Spleen (tissue), 11 donors: ENCODE measurements at regions not wholly inside any gene's neighbourhood (a gene's known extent, or its start where the extent isn't known, plus 50 kb on each side); places are given as distances from the start of the nearest gene placed in this dataset.

Source experiments
- DNase-seq: peaks from one replicate; pipeline ENCODE4 v3.0.0-alpha.2; 2020
- H3K27ac ChIP-seq, 8 donors: fragments of 200-600 bp; sonication (generic) in 7 of 8; 1 replicate in 4 of 8; 2 replicates in 4 of 8; pipeline versions ENCODE4 v1.5.0 to v1.8.0; 2016 to 2021; ENCODE audit warnings: inconsistent platforms in 4 of 8, mild to moderate bottlenecking in 4 of 8, moderate library complexity in 1 of 8
- H3K27me3 ChIP-seq, 7 donors: fragments of 200-600 bp; sonication (generic) in 6 of 7; replicated peaks in 1 of 7; 1 replicate in 4 of 7; 2 replicates in 3 of 7; pipeline versions ENCODE4 v1.5.0 to v1.8.0; 2016 to 2021; ENCODE audit warnings: inconsistent platforms in 3 of 7, mild to moderate bottlenecking in 1 of 7
- H3K36me3 ChIP-seq, 6 donors: fragments of 200-600 bp; sonication (generic) in 5 of 6; 1 replicate in 4 of 6; 2 replicates in 2 of 6; pipeline versions ENCODE4 v1.5.0 to v1.8.0; 2016 to 2021; ENCODE audit warnings: inconsistent platforms in 2 of 6
- H3K4me1 ChIP-seq, 6 donors: fragments of 200-600 bp; sonication (generic) in 5 of 6; 1 replicate in 3 of 6; 2 replicates in 3 of 6; pipeline versions ENCODE4 v1.5.0 to v1.8.0; 2016 to 2021; ENCODE audit warnings: inconsistent platforms in 3 of 6
- H3K4me3 ChIP-seq, 8 donors: fragments of 200-600 bp; sonication (generic) in 7 of 8; 1 replicate in 4 of 8; 2 replicates in 4 of 8; pipeline versions ENCODE4 v1.5.0 to v1.8.0; 2016 to 2021; ENCODE audit warnings: inconsistent platforms in 4 of 8, mild to moderate bottlenecking in 4 of 8, moderate library complexity in 2 of 8
- H3K9me3 ChIP-seq, 8 donors: fragments of 200-600 bp; sonication (generic) in 7 of 8; 1 replicate in 4 of 8; 2 replicates in 4 of 8; pipeline versions ENCODE4 v1.5.0 to v1.8.0; 2016 to 2021; ENCODE audit warnings: inconsistent platforms in 4 of 8
- POLR2A ChIP-seq, 3 donors: fragments of 450-650 bp; IDR thresholded peaks; one replicate each; pipeline ENCODE4 v1.5.1; 2017; ENCODE audit warnings: antibody characterized with exemption in 3 of 3, mild to moderate bottlenecking in 1 of 3
- POLR2AphosphoS5 ChIP-seq, 3 donors: sonication (generic); formaldehyde crosslinking; IDR thresholded peaks; one replicate each; pipeline ENCODE4 v1.5.1; 2017; ENCODE audit warnings: antibody characterized with exemption in 3 of 3
- WGBS, 5 donors: extraction: QIAGEN DNeasy Blood & Tissue Kit in 3 of 5; methylation state at CpG; one replicate each; pipeline versions ENCODE4 v1.1.5 to v1.1.7; 2013 to 2018; 5-methylcytosine and 5-hydroxymethylcytosine counted together
- intact Hi-C: fragments of 100-400 bp; cut with DNase I; formaldehyde crosslinking; loops from one replicate; pipeline ENCODE4 v1.15.0; 2023; ENCODE audit warnings: low total_unique reads
- TF ChIP-seq, protein P1 (sequence below), 11 experiments: fragments of 200-600 bp in 7 of 11; fragments of 450-650 bp in 4 of 11; sonication (generic) in 4 of 11; IDR thresholded peaks in 8 of 11; conservative IDR thresholded peaks in 3 of 11; 1 replicate in 7 of 11; 2 replicates in 4 of 11; pipeline versions ENCODE4 v1.4.0 to v1.8.0; 2016 to 2021; ENCODE audit warnings: antibody characterized with exemption in 11 of 11, inconsistent platforms in 4 of 11, mild to moderate bottlenecking in 1 of 11
- donor health status: healthy with polysubstance abuse.
- donor health status: DM: no; HTN: no; CAD: no; lungs with moderate emphysema.
- donor health status: DM: no; HTN: no; CAD: no.
- donor health status: Bipolar disorder and iron deficiency.
- donor health status: healthy.
- donor health status: DM: no; HTN: no; CAD: no.
- donor health status: DM: yes; HTN: yes; CAD: no.

DNA sequence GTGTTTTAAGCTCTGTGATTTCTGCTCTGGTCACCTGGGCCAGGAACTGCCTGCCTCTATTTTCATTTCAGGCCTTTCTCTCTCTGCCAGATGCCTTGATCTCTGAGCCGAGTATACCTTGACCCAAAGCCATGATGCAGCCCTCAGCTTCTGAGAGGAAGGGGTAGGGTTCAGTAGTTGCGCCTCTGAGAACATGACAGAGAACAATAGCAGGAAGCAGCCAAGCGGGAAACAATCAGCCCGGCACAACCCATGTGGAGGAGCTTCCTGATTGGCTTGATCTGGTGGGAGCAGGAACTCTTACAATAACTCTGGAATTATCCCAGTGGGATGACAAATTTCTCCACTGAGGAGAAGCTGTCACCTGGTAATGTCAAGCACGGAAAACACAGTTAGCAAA lies 127.4 kb downstream of the PALM2AKAP2 start:
- Histone ChIP-seq H3K36me3 (no peaks in the 10 kb centered on the region), H3K4me3 (no peak overlapping the region), H3K27ac (peak overlapping the region; percentile 66 to 84 (median 74)), H3K4me1 (peaks cover 35 to 82% (median 58%) of the 10 kb centered on the region in 6 donors), H3K27me3 (no peaks in the 10 kb centered on the region), H3K9me3 (no peaks in the 10 kb centered on the region)
- DNase-seq = no peak
- intact Hi-C loops = no loop called here
- WGBS, 5 donors = 36 to 49% (median 45%) methylated on average over 5 of the region's 5 CpGs
- TF ChIP-seq, protein P1, sequence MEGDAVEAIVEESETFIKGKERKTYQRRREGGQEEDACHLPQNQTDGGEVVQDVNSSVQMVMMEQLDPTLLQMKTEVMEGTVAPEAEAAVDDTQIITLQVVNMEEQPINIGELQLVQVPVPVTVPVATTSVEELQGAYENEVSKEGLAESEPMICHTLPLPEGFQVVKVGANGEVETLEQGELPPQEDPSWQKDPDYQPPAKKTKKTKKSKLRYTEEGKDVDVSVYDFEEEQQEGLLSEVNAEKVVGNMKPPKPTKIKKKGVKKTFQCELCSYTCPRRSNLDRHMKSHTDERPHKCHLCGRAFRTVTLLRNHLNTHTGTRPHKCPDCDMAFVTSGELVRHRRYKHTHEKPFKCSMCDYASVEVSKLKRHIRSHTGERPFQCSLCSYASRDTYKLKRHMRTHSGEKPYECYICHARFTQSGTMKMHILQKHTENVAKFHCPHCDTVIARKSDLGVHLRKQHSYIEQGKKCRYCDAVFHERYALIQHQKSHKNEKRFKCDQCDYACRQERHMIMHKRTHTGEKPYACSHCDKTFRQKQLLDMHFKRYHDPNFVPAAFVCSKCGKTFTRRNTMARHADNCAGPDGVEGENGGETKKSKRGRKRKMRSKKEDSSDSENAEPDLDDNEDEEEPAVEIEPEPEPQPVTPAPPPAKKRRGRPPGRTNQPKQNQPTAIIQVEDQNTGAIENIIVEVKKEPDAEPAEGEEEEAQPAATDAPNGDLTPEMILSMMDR (IDR thresholded peaks at IDR 0.05 in 8 of 11, conservative IDR thresholded peaks at IDR 0.05 in 3 of 11) = no peak
- TF ChIP-seq POLR2A (IDR thresholded peaks at IDR 0.05) (no peak), POLR2AphosphoS5 (IDR thresholded peaks at IDR 0.05) (peak in 2 of 3 donors; percentile 56 to 77)

DNA sequence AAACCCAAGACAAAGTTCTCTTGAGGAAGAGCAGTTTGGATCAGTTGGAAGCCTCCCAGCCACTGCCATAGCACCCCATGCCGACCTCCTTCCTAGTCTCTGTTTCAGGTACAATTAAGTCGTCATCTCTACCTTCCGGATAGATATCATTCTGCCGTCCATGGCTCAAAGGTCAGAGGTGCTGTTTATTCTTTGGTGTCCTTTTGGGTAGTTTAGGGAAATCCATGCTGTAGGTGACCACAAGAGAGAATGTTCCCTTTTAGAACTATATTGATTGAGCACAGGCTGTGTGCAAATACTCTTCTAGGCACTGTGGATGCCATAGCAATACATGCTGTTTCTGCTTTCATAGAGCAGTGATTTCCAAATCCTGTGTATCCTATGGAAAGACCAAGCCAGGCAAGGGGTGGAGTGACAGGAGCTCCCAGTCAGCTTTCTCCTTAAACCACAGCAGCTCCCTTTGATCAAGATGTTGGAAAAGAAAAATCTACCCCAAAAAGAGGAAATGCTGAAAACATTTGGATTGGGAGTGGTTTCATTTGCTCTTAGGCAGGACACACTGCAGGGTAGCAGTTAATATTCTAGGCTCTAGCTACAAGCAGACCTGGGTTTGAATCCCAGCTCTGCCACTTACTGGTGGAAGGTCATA lies 127.9 kb downstream of the PALM2AKAP2 start:
- peak overlapping the region; percentile 35 to 84 (median 74) for H3K27ac ChIP-seq
- no peaks in the 10 kb centered on the region for H3K27me3 ChIP-seq
- peaks cover 35 to 88% (median 60%) of the 10 kb centered on the region in 6 donors for H3K4me1 ChIP-seq
- H3K4me3 ChIP-seq = no peak overlapping the region
- TF ChIP-seq, protein P1 (IDR thresholded peaks at IDR 0.05 in 8 of 11, conservative IDR thresholded peaks at IDR 0.05 in 3 of 11) = no peak
- TF ChIP-seq POLR2A (IDR thresholded peaks at IDR 0.05) (no peak), POLR2AphosphoS5 (IDR thresholded peaks at IDR 0.05) (no peak)
- intact Hi-C loops = no loop called here
- DNase-seq = no peak
- H3K9me3 ChIP-seq = no peaks in the 10 kb centered on the region
- H3K36me3 ChIP-seq = no peaks in the 10 kb centered on the region
- 58 to 76% (median 65%) methylated on average over 4 of the region's 4 CpGs for WGBS, 5 donors

DNA sequence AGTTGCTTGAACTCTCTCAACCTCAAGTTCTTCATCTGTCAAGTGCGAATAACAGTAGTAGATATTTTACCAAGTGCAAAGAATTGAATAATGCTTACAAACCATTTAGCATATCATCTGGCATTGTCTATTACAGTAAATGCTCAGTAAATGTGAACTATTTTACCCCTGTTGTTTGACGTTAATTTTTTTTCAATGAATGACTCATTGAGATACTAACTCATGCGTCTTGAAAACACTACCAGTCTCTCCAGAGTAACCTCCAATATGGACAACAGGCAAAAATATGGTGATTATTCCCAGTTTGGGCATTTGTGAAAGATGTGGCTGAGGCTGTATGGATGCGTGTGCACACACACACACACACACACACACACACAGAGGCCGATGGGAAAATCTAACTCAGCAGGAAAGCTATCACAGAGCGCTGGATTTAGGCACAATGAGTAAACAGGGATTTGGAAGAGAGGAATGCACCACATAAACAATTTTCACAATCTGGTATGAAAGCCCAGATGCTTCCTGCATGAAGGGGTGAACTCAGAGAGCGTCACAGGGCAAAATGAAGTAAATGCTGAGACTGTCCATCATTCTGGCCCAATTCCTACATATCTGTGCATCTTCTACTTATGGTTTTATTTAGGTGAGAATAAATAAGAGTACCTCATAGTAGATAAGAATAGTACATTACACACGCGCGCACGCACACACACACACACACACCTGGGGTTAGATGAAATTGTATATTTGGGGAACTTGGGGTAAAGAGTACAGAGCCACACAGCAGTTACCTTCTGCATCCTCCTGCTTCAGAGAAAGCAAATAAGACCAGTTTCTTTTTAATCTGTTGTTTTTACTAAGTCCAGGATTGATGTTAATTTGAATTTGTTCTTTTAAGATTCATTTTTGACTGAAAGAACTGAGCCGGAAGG lies 128.7 kb downstream of the PALM2AKAP2 start:
- H3K27ac ChIP-seq = peak overlapping the region; percentile 35 to 84 (median 74)
- DNase-seq = no peak
- no peak for TF ChIP-seq POLR2AphosphoS5 (IDR thresholded peaks at IDR 0.05)
- TF ChIP-seq POLR2A (IDR thresholded peaks at IDR 0.05) = no peak
- TF ChIP-seq, protein P1 (IDR thresholded peaks at IDR 0.05 in 8 of 11, conservative IDR thresholded peaks at IDR 0.05 in 3 of 11) = no peak
- H3K4me3 ChIP-seq = no peak overlapping the region
- intact Hi-C loops = no loop called here
- H3K36me3 ChIP-seq = no peaks in the 10 kb centered on the region
- H3K27me3 ChIP-seq = no peaks in the 10 kb centered on the region
- WGBS, 5 donors = 65 to 77% (median 74%) methylated on average over 12 of the region's 12 CpGs
- peaks cover 35 to 90% (median 63%) of the 10 kb centered on the region in 6 donors for H3K4me1 ChIP-seq
- H3K9me3 ChIP-seq = no peaks in the 10 kb centered on the region
